ENCODE measurements at regions not wholly inside any gene's neighbourhood (a gene's known extent, or its start where the extent isn't known, plus 50 kb on each side); places are given as distances from the start of the nearest gene placed in this dataset.

DNA sequence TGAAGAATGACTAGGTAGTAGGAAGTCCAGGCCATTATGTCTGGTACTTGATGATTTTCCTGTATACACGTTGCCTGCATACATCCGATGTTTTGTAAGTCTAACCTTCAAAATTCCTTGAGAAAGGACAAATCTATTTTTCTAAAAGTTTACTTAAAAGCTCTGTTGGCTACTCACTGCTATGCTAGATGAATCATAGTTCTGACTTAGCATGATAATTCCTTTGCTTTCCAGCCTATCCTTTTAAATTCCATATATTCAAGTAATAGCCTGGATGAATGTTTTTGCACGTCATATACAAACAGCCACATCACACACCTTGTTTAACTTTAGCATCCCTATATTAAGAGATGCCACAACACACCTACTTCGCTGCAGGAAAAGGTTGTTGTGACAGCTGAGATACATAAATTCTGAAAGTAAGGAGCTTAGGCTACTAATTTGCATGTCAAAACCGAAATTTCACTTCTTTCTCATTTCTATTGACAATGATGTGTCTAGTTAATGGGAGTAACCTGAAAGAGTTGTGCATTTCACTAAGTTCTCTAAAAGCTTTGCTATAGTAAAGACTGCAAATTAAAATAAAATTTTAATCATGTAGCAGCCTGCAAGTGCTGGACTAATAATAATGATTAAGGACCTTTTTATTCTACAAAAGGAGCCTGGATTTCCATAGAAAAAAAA, 1116.4 kb downstream of the JRKL start:
- H3K4me2 ChIP-seq = no peak overlapping the region

DNA sequence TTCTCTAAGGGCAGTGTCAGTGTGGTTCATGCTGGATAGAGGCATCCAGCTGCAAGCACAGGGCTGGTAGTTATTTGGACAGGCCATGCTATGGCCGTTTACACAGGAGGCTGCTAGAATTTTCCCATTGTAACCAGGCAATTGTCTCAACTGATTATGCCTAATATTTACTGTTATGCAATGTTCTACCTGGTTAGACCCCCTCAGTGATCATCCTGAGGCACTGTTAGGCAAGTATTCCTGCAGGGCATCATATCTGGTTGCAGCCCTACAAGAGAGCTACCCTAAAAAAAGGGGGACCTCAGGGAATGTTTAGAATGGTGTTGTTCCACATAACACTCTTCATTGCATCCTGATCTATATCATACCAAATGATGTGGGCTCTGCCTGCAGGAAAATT, 1124.6 kb downstream of the JRKL start:
- H3K4me1 ChIP-seq = no peaks in the 10 kb centered on the region
- H3K36me3 Mint-ChIP-seq = no peaks in the 10 kb centered on the region
- no peaks in the 10 kb centered on the region for H3K79me2 ChIP-seq (ENCODE audit: low read depth)
- no peak overlapping the region for H2AFZ ChIP-seq (replicated peaks)
- no peaks in the 10 kb centered on the region for H3F3A ChIP-seq (ENCODE audit: low read depth)
- H3K27ac ChIP-seq = no peak overlapping the region
- H3K27ac Mint-ChIP-seq = no peak overlapping the region
- H3K4me1 Mint-ChIP-seq = no peaks in the 10 kb centered on the region
- TF ChIP-seq, protein P1, sequence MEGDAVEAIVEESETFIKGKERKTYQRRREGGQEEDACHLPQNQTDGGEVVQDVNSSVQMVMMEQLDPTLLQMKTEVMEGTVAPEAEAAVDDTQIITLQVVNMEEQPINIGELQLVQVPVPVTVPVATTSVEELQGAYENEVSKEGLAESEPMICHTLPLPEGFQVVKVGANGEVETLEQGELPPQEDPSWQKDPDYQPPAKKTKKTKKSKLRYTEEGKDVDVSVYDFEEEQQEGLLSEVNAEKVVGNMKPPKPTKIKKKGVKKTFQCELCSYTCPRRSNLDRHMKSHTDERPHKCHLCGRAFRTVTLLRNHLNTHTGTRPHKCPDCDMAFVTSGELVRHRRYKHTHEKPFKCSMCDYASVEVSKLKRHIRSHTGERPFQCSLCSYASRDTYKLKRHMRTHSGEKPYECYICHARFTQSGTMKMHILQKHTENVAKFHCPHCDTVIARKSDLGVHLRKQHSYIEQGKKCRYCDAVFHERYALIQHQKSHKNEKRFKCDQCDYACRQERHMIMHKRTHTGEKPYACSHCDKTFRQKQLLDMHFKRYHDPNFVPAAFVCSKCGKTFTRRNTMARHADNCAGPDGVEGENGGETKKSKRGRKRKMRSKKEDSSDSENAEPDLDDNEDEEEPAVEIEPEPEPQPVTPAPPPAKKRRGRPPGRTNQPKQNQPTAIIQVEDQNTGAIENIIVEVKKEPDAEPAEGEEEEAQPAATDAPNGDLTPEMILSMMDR (IDR thresholded peaks at IDR 0.05) = no peak
- TF ChIP-seq EZH2phosphoT487 (IDR thresholded peaks at IDR 0.05) (no peak), EZH2 (IDR thresholded peaks at IDR 0.05) (no peak)
- no peak overlapping the region for H3K4me3 Mint-ChIP-seq
- no peak overlapping the region for H3K4me2 ChIP-seq
- H4K20me1 ChIP-seq (ENCODE audit: low read depth) = no peaks in the 10 kb centered on the region
- no peaks in the 10 kb centered on the region for H3K27me3 Mint-ChIP-seq (ENCODE audit: insufficient read depth, low read depth)
- H3K9me3 Mint-ChIP-seq = no peaks in the 10 kb centered on the region
- H3K36me3 ChIP-seq = no peaks in the 10 kb centered on the region
- H3K9ac ChIP-seq = no peak overlapping the region
- H3K4me3 ChIP-seq = no peak overlapping the region
- H3K27me3 ChIP-seq = no peaks in the 10 kb centered on the region
- no peak for DNase-seq (ENCODE audit: low spot score)
- no peaks in the 10 kb centered on the region for H3K9me3 ChIP-seq (ENCODE audit: low read depth)

More for the DNA sequence above, 1116.4 kb downstream of the JRKL start:
- Mint-ChIP-seq H3K27ac (no peak overlapping the region), H3K36me3 (no peaks in the 10 kb centered on the region), H3K27me3 (ENCODE audit: insufficient read depth, low read depth) (no peaks in the 10 kb centered on the region), H3K4me1 (no peaks in the 10 kb centered on the region), H3K4me3 (no peak overlapping the region), H3K9me3 (no peaks in the 10 kb centered on the region)
- H3F3A ChIP-seq (ENCODE audit: low read depth) = no peaks in the 10 kb centered on the region
- no peak overlapping the region for H3K27ac ChIP-seq
- H3K27me3 ChIP-seq = no peaks in the 10 kb centered on the region
- no peaks in the 10 kb centered on the region for H4K20me1 ChIP-seq (ENCODE audit: low read depth)
- TF ChIP-seq EZH2phosphoT487 (IDR thresholded peaks at IDR 0.05) (no peak), EZH2 (IDR thresholded peaks at IDR 0.05) (no peak)
- TF ChIP-seq, protein P1 (IDR thresholded peaks at IDR 0.05) = no peak
- no peak overlapping the region for H3K9ac ChIP-seq
- no peaks in the 10 kb centered on the region for H3K4me1 ChIP-seq
- H3K79me2 ChIP-seq (ENCODE audit: low read depth) = no peaks in the 10 kb centered on the region
- no peaks in the 10 kb centered on the region for H3K9me3 ChIP-seq (ENCODE audit: low read depth)
- H2AFZ ChIP-seq (replicated peaks) = no peak overlapping the region
- no peak overlapping the region for H3K4me3 ChIP-seq
- DNase-seq (ENCODE audit: low spot score) = no peak
- no peaks in the 10 kb centered on the region for H3K36me3 ChIP-seq

DNA sequence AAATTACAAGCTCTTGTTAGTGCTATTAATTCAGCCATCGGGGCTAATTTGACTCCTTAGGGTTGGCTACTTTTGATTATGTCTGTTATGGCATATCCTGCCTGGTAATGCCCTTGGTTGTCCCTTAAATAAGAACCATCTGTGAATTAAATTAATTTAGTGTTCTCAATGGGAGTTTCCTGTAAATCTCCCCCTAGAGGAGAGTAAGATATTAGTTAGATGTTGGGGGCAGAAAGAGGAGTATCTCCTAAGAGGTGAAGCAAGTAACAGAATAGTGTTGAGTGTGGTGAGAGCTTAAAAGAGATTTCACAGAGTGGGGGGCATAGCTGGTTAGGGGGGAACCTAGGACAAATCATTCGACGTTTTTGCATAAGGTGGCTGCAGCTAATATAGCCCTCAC, 1126.9 kb downstream of the JRKL start:
- Histone ChIP-seq H3K36me3 (no peaks in the 10 kb centered on the region), H4K20me1 (ENCODE audit: low read depth) (no peaks in the 10 kb centered on the region), H3K4me2 (no peak overlapping the region), H3K27me3 (no peaks in the 10 kb centered on the region), H3F3A (ENCODE audit: low read depth) (no peaks in the 10 kb centered on the region), H3K9me3 (ENCODE audit: low read depth) (no peaks in the 10 kb centered on the region), H3K4me1 (no peaks in the 10 kb centered on the region), H3K79me2 (ENCODE audit: low read depth) (no peaks in the 10 kb centered on the region), H3K4me3 (no peak overlapping the region), H2AFZ (replicated peaks) (no peak overlapping the region), H3K9ac (no peak overlapping the region), H3K27ac (no peak overlapping the region)
- Mint-ChIP-seq H3K27me3 (ENCODE audit: insufficient read depth, low read depth) (no peaks in the 10 kb centered on the region), H3K4me1 (no peaks in the 10 kb centered on the region), H3K27ac (no peak overlapping the region), H3K9me3 (peaks cover 2% of the 10 kb centered on the region), H3K36me3 (no peaks in the 10 kb centered on the region), H3K4me3 (no peak overlapping the region)
- TF ChIP-seq EZH2 (IDR thresholded peaks at IDR 0.05) (no peak), EZH2phosphoT487 (IDR thresholded peaks at IDR 0.05) (no peak)
- TF ChIP-seq, protein P1 (IDR thresholded peaks at IDR 0.05) = peak; percentile 31
- DNase-seq (ENCODE audit: low spot score) = no peak
